ENCODE measurements at regions not wholly inside any gene's neighbourhood (a gene's known extent, or its start where the extent isn't known, plus 50 kb on each side); places are given as distances from the start of the nearest gene placed in this dataset.

DNA sequence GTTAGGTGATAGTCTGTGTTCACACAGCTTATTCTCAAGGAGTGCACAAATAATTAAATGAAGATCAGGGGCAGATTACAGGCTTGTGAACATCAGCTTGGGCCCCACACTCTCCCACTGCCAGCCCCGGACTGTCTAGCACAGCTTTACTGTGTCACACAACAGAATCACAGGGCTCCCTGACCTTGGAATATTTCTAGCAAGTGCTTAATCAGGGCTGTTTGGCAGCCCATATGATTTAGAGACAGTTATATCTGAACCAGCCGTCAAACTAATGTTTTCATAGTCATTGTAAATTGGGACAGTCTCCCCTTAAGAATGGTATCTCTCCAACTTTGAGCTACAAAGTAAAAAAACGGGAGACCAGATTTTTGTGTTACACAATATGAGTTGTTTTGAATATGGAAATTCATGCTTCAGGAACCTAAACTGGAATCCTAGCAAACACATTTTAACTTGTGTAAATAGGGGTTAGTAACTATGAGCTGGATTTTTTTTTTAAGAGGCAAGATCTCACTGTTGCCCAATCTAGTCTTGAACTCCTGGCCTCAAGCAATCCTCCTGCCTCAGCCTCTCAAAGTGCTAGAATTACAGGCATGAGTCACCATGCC lies 517.6 kb downstream of the BNC2 start:
- TF ChIP-seq, protein P1, sequence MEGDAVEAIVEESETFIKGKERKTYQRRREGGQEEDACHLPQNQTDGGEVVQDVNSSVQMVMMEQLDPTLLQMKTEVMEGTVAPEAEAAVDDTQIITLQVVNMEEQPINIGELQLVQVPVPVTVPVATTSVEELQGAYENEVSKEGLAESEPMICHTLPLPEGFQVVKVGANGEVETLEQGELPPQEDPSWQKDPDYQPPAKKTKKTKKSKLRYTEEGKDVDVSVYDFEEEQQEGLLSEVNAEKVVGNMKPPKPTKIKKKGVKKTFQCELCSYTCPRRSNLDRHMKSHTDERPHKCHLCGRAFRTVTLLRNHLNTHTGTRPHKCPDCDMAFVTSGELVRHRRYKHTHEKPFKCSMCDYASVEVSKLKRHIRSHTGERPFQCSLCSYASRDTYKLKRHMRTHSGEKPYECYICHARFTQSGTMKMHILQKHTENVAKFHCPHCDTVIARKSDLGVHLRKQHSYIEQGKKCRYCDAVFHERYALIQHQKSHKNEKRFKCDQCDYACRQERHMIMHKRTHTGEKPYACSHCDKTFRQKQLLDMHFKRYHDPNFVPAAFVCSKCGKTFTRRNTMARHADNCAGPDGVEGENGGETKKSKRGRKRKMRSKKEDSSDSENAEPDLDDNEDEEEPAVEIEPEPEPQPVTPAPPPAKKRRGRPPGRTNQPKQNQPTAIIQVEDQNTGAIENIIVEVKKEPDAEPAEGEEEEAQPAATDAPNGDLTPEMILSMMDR (IDR thresholded peaks at IDR 0.05; ENCODE audit: low read length) = no peak
- no peak for TF ChIP-seq EZH2 (IDR thresholded peaks at IDR 0.05; ENCODE audit: borderline replicate concordance, low read length)

Data from OCI-LY1 (cell line).